Embryonic facial prominence (tissue), 1 donor: ENCODE measurements at regions not wholly inside any gene's neighbourhood (a gene's known extent, or its start where the extent isn't known, plus 50 kb on each side); places are given as distances from the start of the nearest gene placed in this dataset.

Experiments used
- DNase-seq: peaks from one replicate; pipeline ENCODE4 v3.0.0-alpha.2; 2016; ENCODE audit errors: extremely low spot score

GRCh38 chr7:130896051-130896881, 162.3 kb upstream of the KLF14 start:
- DNase-seq = no peak

GRCh38 chr7:130896898-130897514, 163.0 kb upstream of the KLF14 start:
- peak; percentile 51 for DNase-seq

GRCh38 chr7:130897515-130898419, 163.8 kb upstream of the KLF14 start:
- no peak for DNase-seq

GRCh38 chr7:130899071-130899560, 165.1 kb upstream of the KLF14 start:
- no peak for DNase-seq

- DNase-seq = no peak
Measured at GRCh38 chr7:130899638-130900401, 165.8 kb upstream of the KLF14 start.

GRCh38 chr7:130900471-130901076, 166.6 kb upstream of the KLF14 start:
- DNase-seq = no peak

GRCh38 chr7:130901209-130901783, 167.3 kb upstream of the KLF14 start:
- no peak for DNase-seq

- DNase-seq = no peak
Measured at GRCh38 chr7:130902755-130903357, 168.8 kb upstream of the KLF14 start.

GRCh38 chr7:130903358-130903974, 169.5 kb upstream of the KLF14 start:
- no peak for DNase-seq

- no peak for DNase-seq
Measured at GRCh38 chr7:130904031-130904757, 170.2 kb upstream of the KLF14 start.

GRCh38 chr7:130904792-130905191, 170.8 kb upstream of the KLF14 start:
- no peak for DNase-seq

GRCh38 chr7:130906575-130906974, 172.6 kb upstream of the KLF14 start:
- no peak for DNase-seq

- DNase-seq = no peak
Measured at GRCh38 chr7:130907439-130907838, 173.4 kb upstream of the KLF14 start.

GRCh38 chr7:130908345-130909160, 174.5 kb upstream of the KLF14 start:
- no peak for DNase-seq

- no peak for DNase-seq
Measured at GRCh38 chr7:130909161-130909836, 175.3 kb upstream of the KLF14 start.

GRCh38 chr7:130909881-130910672, 176.1 kb upstream of the KLF14 start:
- DNase-seq = no peak
